Germinal center (tissue), 1 donor: ENCODE measurements at regions not wholly inside any gene's neighbourhood (a gene's known extent, or its start where the extent isn't known, plus 50 kb on each side); places are given as distances from the start of the nearest gene placed in this dataset.
"Not testable (repeated sequence)": the region's sequence is repeated elsewhere in the genome, so short reads cannot be mapped to it uniquely, and the experiment has no call there.

Source experiments
- DNase-seq: peaks from one replicate; pipeline ENCODE4 v3.0.0; 2012; ENCODE audit warnings: mixed read lengths, low spot score

DNA sequence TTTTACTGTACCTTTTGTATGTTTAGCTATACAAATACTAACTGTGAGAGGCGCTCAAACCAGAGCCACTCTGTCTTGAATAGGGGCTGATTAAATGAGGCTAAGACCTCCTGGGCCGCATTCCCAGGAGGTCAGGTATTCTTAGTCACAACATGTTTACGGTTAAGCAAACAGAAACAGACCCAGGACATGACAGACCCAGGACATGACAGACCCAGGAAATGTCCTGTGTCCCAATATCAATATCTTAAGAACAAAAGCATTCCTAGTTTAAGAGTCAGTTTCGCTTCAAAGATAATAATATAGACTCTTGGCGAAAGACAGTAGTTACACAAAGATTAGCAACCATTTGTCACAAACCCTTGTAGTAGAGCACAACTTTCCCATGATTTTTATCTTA, 304.5 kb downstream of the CCSER2 start:
- no peak for DNase-seq

DNA sequence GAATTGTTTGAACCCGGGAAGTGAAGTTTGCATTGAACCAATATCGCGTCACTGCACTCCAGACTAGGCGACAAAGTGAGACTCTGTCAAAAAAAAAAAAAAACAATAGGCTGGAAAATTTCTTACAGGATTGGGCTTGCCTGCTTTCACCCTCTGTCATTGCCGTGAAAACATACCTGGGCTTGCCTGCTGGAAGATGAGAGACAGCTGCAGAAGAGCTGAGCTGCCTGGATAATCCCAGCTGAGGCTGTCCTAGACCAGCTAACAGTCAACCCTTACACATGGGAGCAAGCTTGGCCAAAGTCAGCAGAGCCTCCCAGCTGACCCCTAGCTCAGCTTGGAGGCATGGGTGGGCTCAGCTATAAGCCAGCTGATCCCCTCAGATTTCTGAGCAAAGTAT, 306.2 kb downstream of the CCSER2 start:
- no peak for DNase-seq

DNA sequence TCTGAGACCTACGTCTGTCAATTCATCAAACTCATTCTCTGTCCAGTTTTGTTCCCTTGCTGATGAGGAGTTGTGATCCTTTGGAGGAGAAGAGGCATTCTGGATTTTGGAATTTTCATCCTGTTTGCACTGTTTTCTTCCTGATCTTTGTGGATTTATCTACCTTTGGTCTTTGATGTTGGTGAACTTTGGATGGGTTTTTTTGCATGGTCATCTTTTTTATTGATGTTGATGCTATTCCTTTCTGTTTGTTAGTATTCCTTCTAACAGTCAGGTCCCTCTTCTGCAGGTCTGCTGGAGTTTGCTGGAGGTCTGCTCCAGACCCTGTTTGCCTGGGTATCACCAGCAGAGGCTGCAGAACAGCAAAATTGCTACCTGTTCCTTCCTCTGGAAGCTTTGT, 322.2 kb downstream of the CCSER2 start:
- not testable (repeated sequence) for DNase-seq

DNA sequence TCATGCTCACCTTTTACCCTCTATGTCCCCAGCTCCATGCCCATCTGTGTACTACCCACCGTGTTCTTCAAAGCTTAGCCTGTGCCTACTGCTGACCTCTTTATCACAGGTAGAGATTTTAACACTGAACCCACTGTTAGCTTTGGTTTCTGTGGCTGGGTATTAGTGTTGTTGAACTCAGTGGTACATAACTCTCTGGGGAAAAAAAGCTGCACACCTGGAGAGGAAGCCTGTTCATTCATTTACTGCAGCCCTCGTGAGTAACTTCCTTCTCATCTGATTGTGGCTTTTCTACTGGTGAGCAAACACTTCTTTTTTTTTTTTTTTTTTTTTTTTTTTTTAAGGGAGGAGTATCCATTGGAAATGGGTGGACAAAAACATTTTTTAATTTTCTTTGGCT, 326.3 kb downstream of the CCSER2 start:
- DNase-seq: peak; percentile 63

DNA sequence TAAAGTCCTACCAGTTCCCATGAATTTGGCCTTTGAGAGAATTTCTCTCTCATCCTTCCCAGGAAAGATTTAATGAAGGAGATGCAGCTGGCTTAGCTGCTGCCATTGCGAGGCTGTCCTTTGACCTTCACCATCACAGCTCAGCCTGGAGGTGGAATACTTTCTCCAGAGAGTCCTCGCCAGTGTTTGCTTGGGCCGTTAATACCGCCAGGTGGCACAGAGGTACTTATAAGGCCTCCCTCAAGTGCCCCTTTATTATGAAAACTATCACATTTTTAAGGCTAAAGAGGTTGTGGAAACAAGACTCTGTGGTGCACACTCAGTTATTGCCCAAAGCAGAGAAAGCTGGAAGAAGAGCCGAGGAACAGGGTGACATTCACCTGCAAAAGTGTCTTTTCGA, 330.6 kb downstream of the CCSER2 start:
- DNase-seq: no peak

DNA sequence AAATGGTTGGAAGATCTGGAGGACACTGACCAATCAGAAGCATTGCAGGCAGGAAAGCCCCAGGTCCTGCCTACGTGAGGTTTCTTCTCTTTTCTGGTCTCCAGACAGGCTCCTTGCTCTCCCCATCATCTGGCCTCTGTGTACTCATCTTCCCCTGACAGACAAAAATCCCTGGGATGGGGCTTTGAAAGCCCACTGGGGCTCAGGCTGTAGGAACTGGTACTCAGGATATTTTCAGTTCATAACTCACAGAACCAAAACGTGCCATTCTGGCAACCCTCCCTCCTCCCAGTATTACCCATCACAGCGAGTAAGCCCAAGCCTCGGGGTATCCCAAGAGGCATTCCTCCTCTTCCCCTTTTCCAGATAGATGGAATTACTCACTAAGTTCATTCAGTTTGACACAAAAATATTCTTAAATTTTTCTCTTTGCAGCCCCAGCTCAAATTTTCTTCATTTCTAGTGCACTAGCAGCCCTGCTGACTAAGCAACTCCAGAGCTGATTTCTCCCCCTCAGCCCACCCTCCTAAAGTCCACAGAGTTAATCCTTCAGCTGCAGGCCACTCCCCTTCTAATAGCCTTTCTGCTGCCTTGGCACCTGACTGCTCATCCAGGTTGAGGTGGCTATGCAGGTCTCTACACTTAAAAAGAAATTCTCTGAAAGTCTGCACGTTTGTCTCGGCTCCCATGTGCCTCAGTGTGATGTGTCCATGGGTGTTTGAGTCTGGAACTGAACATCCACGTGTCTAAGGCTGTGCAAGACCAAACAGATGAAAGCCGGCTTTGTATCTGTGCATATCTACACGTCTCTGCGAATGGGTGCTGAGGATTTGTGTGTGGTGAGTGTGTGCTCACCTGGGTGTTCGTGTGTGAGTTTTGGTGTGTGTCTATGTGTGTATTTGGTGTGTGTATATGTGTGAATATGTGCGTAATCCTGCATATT, 331.4 kb downstream of the CCSER2 start:
- DNase-seq: no peak

DNA sequence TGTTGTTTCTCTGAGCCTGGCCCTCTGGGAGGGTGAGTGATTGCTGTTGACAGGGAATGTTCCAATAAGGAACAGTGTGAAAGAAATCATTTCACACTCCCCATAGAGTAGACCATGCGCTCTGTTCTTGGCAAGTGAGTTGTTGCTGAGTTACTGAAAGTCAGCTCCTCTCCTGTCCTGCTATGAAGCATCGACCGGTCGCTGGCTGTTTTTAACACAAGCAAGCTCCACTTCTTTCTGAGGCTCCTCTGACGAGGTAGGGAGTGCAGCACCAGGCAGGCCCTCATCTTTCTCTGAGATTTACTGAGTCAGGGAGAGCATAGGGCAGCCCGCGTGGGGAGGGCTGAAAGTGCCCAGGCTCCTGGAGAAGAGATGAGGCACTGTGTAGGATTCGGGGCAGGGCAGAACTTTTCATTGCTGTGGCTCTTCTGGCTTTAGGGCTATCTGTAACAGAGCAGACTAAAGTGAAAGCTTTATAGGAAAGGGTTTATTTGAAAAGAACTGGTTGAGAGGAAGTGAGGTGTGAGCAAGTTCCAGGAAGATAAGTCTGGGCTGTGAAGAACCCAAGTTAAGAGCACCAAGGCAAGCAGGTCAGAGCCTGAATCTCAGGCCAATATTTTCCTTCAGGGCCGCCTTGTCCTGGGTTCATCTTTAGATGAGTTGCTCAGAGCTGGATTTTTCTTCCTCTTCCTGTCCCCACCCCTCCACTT, 332.2 kb downstream of the CCSER2 start:
- no peak for DNase-seq

DNA sequence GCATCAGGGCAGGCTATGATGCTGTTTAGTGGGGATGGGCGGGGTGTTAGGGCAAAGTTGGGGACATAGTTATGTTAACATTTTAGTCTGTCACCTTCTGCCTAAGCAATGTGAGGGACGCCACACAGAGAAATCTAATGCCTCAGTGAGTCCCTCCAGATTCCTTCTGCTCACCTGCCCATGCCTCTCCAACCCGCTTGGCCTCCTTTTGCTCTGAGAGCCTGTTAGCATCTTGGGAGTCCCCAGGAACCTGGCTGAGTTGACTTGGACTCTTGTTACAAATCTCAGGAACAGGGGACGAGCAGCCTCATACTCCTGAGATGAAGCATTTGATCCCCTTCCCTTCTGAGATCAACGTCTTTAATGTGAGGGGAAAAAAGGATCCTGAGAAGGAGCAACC, 336.8 kb downstream of the CCSER2 start:
- no peak for DNase-seq

DNA sequence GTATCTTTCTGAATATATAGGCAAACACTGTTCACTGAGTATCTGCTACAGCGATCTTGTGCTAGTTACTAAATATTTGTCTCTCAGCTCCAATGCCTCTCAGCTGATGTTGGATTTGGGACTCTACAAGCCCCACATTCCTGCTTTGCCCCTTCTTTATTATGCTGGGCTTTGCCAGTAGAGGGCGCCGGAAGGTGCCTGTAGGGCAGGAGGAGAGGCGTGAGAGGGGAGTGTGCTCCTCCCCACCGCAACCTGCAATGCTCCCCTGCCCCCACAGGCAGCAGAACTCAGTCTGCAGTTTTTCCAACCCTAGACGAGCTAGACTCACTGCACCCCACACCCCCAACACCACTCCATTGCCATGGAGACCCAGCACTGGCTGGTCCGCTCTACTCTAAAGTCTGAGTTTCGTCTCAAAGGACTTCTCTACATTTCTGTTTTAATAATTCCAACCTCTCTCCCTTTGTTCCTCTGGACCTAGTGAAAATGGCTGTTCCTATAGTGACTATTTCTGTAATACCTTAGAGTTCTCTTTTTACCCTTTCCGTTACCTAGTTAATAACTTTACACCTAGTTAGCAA, 337.6 kb downstream of the CCSER2 start:
- DNase-seq: peak; percentile 53

DNA sequence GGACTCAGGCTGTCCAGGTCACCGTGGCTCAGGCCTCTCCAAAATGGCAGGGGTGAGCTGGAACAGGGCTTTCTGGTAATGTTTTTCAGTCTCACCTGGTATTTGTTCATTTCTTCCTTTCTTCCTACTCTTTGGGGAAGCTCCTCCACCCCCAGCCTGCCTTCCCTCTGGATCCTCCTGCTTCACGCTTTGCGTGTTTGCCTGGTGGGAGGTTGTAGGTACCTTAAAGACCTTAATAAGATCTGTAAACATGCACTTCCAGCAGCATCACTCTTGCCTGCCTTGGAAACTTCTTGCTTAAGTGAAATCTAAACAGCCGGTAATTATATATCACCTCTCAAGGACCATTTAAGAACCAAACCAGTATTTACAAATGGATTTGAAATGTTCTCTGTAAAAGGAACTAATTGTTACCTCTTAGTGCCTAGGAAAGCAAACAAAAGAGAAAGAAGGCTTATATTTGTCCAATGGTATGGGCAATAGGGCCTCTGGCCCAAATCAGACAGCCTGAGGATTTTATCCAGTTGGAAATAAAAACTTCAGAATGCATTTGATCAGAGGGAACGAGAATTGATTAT, 339.9 kb downstream of the CCSER2 start:
- DNase-seq: no peak

DNA sequence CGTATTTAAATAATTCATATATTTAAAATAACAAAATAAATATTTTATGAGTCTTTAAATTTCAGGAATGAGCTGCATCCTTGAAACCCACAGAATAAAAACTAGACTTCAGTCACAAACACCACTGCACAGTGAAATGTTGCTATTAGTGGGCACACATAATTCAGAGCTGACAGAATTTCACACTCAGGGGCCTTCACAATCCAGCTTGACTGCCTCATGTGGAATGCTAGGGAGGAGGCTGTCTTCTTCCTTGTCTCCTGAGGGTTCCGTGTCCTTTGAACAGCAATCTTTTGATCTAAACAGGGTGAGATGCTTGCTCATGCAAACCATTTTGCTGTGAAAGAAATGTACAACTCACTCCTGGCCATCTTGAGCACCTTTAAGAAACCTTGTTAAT, 346.7 kb downstream of the CCSER2 start:
- no peak for DNase-seq

DNA sequence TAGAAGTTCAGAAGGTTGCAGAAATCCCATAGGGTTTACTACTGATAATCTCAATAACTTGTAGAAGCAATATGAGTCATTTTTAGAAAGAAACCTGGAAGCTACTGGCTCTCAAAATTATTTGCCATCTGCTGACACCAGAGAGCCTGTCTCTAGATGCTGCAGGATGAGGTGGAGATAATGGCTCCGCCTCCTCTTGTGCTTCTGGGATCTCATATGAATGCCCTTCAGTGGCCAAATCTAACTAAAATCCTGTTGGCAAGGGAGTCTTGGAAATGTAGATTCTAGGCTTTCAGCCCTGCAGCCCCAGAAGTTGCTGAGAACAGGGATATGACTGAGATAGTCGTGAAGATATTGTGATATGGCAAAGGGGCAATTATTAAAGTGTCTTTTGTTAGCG, 348.1 kb downstream of the CCSER2 start:
- no peak for DNase-seq

DNA sequence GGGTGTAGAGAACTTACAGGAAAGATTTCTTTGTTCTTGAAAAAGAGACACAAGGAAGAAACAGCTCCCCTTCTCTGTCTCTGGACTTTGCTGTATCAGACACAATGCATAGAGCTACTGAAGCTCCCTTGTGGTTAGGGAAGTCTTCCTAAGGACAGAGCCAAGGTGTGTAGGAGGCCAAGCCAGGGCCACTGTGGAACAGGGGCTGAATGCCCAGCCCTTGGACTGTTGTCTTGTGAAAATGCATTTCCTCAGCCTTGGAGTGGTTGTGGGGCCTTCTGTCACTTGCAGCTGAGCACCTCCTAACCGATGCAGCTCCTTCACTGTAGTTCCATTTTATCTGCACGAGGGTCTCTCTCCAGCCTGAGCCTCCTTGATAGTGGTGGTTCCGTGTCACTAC, 353.4 kb downstream of the CCSER2 start:
- DNase-seq: no peak

DNA sequence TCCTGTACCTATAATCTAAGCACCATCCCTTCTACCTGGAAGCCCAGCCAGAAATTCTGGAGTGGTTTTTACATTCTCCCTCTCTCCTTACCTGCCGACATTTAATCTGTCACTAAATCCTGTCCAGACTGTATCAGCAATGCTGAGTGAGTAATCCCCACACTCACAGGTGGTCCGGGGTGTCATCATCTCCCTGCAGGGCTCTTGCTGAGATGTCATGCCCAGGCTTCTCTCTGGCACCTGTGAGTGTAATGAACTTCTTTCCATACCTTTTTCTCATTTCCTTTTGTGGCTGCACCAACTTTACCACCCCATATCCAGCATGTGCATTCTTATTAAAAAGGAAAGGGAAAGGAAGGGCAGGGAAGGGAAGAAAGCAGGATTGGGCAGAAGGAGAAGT, 355.2 kb downstream of the CCSER2 start:
- no peak for DNase-seq

DNA sequence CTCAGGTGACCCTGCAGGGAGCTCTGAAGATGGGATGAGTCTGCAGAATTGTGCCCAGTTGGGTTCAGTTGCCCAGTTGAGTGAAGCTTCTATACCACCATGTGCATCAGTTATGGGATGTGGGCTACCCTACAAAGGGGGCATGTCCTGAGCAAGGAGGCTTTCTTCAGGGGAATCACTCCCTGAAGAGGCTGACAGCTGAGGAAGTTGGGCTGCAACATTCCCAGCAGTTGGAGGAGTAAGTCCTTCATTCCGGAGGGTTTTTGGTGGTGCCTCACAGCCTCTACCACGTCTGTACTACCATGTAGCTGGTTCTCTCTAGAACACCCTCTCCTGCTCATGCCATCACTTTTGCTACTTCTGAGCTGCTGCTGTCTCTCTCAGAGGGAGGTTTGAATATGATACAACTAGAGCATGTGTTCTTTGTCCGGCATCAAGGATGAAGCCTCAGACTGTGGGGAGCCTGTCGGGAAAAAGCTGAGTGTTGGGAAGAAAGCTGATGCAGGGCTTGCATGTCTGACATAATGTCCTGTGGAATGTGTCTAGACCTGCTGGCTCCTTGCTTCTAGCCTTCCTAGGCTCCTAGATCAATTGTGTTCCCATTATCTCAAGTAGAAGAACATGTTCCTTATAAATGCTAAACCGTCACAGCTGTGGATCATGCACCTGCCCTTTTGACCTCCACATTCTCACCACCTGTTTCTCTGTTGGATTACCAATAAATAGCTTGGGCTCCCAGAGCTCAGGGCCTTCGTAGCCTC, 355.8 kb downstream of the CCSER2 start:
- DNase-seq: no peak

DNA sequence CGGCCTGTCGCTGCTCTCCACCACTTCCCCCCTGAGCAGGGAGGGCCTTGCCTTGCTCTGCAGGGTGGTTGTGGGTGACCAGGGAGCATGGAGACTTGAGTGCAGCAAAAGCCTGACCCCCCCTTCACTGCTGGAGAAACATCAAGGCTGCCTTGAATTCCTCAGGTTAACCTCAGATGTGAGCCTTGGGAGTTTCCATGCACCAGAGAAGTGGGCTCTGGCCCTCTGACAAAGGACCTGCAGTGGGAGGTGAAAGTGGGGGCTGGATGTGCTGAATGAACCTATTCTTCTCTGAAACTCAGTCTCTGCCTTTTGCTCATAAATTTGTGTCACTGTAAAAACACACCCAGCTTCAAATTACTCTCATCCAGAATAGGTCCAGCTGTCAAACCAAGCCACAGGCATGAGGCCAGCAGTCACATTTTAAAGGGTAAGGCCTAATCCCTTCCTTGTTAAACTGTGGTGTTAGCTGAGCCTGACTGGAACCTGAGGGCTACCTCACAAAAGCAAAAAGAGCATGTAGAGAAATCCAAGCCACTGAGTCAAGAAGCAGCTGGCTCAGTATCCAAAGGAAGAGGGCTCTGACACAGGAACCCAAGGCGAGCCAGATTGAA, 356.8 kb downstream of the CCSER2 start:
- no peak for DNase-seq

DNA sequence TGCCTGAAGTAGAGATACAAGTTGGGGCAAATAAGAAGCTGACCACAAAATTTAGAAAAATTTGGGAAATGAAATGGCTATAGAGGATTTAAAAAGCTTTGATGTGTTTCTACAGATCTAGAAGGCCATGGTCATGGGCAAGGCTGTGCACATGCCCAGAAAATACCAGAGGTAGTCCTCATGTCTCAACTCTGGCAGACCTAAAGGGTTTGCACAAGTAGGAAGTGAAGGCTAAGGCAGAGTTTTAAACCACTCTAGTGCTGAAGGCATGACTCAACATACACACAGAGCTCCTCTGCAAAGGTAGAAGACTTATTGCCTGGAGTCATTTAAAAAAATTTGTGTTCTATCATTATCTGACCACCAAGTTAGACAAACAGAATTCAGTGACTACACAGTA, 364.6 kb downstream of the CCSER2 start:
- no peak for DNase-seq

DNA sequence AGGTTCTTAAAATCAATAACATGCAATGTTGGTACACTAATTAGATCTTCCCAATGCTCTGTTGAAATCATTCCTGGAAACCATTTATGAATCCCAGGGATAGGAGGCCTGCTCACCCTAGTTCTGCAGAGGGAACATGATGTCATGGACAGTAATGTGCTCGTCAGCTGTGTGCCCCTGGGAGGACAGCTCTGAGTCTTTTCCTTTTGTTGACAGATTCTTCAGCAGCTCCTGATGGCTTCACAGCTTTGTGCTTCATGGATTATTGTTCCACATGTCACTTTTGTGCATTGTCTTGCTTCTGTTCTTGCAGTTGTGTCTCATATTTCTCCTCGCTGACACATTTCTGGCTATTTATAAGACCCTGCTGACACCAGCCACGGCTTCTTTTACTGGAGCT, 367.5 kb downstream of the CCSER2 start:
- no peak for DNase-seq

DNA sequence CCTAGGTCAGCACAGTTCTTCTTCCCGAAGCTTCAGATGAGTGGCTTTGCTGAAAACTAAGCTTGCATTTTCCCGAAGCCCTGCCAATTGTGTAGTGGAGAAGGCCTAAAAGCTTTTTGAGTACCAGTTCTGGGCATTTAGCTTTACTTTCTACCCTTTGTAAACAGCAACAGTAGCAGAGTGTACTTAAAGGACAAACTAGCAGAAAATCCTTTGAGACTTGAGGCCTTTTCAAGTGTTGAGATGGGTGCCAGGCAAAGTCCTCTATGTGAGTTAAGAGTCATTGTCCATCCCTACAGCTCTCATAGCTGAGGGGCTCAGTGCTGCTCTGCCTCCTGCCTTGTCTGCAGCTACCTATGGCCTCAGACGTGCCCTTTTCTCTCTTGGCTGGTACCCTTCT, 368.2 kb downstream of the CCSER2 start:
- DNase-seq: no peak

DNA sequence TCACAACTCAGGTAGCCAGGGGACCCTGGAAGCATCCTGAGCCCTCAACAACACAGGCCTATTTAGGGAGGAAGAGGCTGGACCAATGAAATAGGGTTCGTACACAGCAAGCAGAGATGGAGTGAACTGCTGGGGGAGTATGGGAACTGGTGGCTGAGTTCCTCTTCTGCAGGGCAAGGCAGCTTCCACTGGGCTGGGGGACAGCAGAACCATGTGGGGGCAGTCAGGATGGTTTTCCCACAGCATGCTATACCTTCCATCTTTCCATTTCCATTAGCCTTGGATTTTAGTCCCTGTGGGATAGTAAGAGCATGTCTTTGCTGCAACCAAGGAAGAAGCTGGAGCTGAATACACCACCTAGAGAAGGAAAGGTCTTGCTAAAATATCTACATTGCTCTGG, 370.6 kb downstream of the CCSER2 start:
- no peak for DNase-seq

DNA sequence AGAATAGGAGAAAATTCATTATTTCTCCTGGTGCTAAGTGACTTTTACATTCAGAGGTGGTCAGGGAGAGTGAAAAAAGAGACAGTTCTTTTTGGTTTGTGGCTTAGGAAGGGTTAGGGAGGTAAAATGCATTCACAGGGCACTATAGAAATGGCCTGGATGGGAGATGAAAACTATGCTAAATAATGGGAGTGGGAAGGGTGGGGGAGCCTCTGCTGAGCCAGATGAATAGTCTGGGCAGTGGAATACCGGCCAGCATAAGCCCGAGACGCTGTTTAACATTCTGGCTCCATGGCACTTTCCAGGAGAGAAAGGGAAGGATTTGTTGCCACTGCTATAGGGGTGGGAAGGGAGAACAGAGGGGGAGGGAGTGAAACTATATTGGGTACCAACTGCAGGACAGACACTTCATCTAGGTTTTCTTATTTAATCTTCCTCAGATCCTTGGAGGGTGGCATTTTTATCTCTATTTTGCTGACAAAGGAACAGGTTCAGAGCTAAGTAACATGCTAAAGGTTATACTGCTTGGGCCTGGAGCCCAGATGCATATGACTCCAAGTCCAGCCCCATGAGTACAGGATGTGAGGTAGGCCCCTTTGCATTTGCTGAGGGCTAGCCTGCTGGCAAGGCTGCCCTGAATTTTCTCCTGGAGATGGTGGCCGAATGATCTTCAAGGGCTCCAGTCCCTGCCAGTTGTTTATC, 372.4 kb downstream of the CCSER2 start:
- DNase-seq: no peak
